Left lung (tissue), 4 donors: ENCODE measurements at regions not wholly inside any gene's neighbourhood (a gene's known extent, or its start where the extent isn't known, plus 50 kb on each side); places are given as distances from the start of the nearest gene placed in this dataset.

Experiments
- ATAC-seq: fragments of 200-7000 bp; cut with Tn5 transposase; one replicate; pipeline ENCODE4 v1.9.1; 2020; ENCODE audit warnings: moderate library complexity
- DNase-seq, 4 donors: peaks; one replicate each; pipeline ENCODE4 v3.0.0-alpha.2; 2013 to 2020
- H3K27ac ChIP-seq, 2 donors: fragments of 200-600 bp; sonication (generic) in 1 of 2; one replicate each; pipeline versions ENCODE4 v1.5.0 to v1.8.0; 2020 to 2021
- H3K27me3 ChIP-seq, 2 donors: fragments of 200-600 bp; sonication (generic) in 1 of 2; one replicate each; pipeline versions ENCODE4 v1.5.0 to v1.8.0; 2020 to 2021
- H3K36me3 ChIP-seq, 2 donors: fragments of 200-600 bp; sonication (generic) in 1 of 2; one replicate each; pipeline versions ENCODE4 v1.5.0 to v1.8.0; 2020 to 2021
- H3K4me1 ChIP-seq, 2 donors: fragments of 200-600 bp; one replicate each; pipeline ENCODE4 v1.8.0; 2021
- H3K4me3 ChIP-seq, 2 donors: fragments of 200-600 bp; sonication (generic) in 1 of 2; one replicate each; pipeline versions ENCODE4 v1.5.0 to v1.8.0; 2020 to 2021; ENCODE audit warnings: mild to moderate bottlenecking in 1 of 2
- H3K9me3 ChIP-seq, 2 donors: fragments of 200-600 bp; sonication (generic) in 1 of 2; one replicate each; pipeline versions ENCODE4 v1.5.0 to v1.8.0; 2020 to 2021
- CTCF ChIP-seq, 2 donors: fragments of 200-600 bp; sonication (generic) in 1 of 2; IDR thresholded peaks; one replicate each; pipeline versions ENCODE4 v1.5.0 to v1.8.0; 2021; ENCODE audit warnings: antibody characterized with exemption in 2 of 2
- intact Hi-C, 2 donors: fragments of 100-400 bp; cut with DNase I; formaldehyde crosslinking; loops; one replicate each; pipeline versions ENCODE4 v1.11.2 to v1.14.2; 2022
- donor health status: DM: no; HTN: yes; CAD: no.
- donor health status: DM: no; HTN: no; CAD: no.

GRCh38 chr6:114718716-114719270 lies 376.0 kb upstream of the HS3ST5 start:
- ATAC-seq: no peak
- no peaks in the 10 kb centered on the region for H3K27me3 ChIP-seq

GRCh38 chr6:114718186-114718585 lies 375.4 kb upstream of the HS3ST5 start:
- no peak overlapping the region for H3K4me3 ChIP-seq
- H3K36me3 ChIP-seq: no peaks in the 10 kb centered on the region
- H3K27me3 ChIP-seq: no peaks in the 10 kb centered on the region
- H3K9me3 ChIP-seq: peaks cover 0 to 3% of the 10 kb centered on the region in 2 donors
- no peaks in the 10 kb centered on the region for H3K4me1 ChIP-seq
- no peak for TF ChIP-seq CTCF (IDR thresholded peaks at IDR 0.05)
- ATAC-seq: no peak
- no peak overlapping the region for H3K27ac ChIP-seq
- intact Hi-C loops: no loop called here
- no peak for DNase-seq

More at GRCh38 chr6:114718716-114719270, 376.0 kb upstream of the HS3ST5 start:
- DNase-seq: no peak
- no peak for TF ChIP-seq CTCF (IDR thresholded peaks at IDR 0.05)
- peaks cover 0 to 3% of the 10 kb centered on the region in 2 donors for H3K9me3 ChIP-seq
- no peak overlapping the region for H3K4me3 ChIP-seq
- H3K27ac ChIP-seq: no peak overlapping the region
- H3K36me3 ChIP-seq: no peaks in the 10 kb centered on the region
- intact Hi-C loops: no loop called here
- H3K4me1 ChIP-seq: no peaks in the 10 kb centered on the region

- TF ChIP-seq CTCF (IDR thresholded peaks at IDR 0.05): no peak
- Histone ChIP-seq H3K36me3 (no peaks in the 10 kb centered on the region), H3K27ac (no peak overlapping the region), H3K27me3 (no peaks in the 10 kb centered on the region), H3K4me3 (no peak overlapping the region), H3K4me1 (no peaks in the 10 kb centered on the region), H3K9me3 (no peaks in the 10 kb centered on the region)
- DNase-seq (no peak), ATAC-seq (no peak)
- intact Hi-C loops: no loop called here
Observed at GRCh38 chr6:114714836-114715507, 372.1 kb upstream of the HS3ST5 start.

GRCh38 chr6:114713690-114714089 lies 370.9 kb upstream of the HS3ST5 start:
- ATAC-seq (no peak), DNase-seq (no peak)
- no peak for TF ChIP-seq CTCF (IDR thresholded peaks at IDR 0.05)
- Histone ChIP-seq H3K27ac (no peak overlapping the region), H3K9me3 (no peaks in the 10 kb centered on the region), H3K36me3 (no peaks in the 10 kb centered on the region), H3K4me3 (no peak overlapping the region), H3K27me3 (no peaks in the 10 kb centered on the region), H3K4me1 (no peaks in the 10 kb centered on the region)
- intact Hi-C loops: no loop called here

- intact Hi-C loops: no loop called here
- TF ChIP-seq CTCF (IDR thresholded peaks at IDR 0.05): no peak
- ATAC-seq: no peak
- no peak for DNase-seq
- Histone ChIP-seq H3K9me3 (no peaks in the 10 kb centered on the region), H3K27me3 (no peaks in the 10 kb centered on the region), H3K36me3 (no peaks in the 10 kb centered on the region), H3K4me1 (no peaks in the 10 kb centered on the region), H3K4me3 (no peak overlapping the region), H3K27ac (no peak overlapping the region)
Observed at GRCh38 chr6:114712129-114712662, 369.4 kb upstream of the HS3ST5 start.
